HS-5 (cell line): ENCODE measurements at regions not wholly inside any gene's neighbourhood (a gene's known extent, or its start where the extent isn't known, plus 50 kb on each side); places are given as distances from the start of the nearest gene placed in this dataset.
"Not testable (repeated sequence)": the region's sequence is repeated elsewhere in the genome, so short reads cannot be mapped to it uniquely, and the experiment has no call there.

ENCODE experiments used
- DNase-seq: peaks from one replicate; pipeline ENCODE4 v3.0.0-alpha.2; 2012; ENCODE audit warnings: low read depth

- peak; percentile 75 for DNase-seq
These were observed 121.1 kb downstream of the TRIM27 start for GRCh38 chr6:28802417-28803336.

GRCh38 chr6:28803337-28803709, 120.5 kb downstream of the TRIM27 start:
- DNase-seq, result no peak

GRCh38 chr6:28807682-28808280, 116.0 kb downstream of the TRIM27 start:
- DNase-seq, result peak; percentile 58

- no peak for DNase-seq
These were observed 115.4 kb downstream of the TRIM27 start for GRCh38 chr6:28808383-28808782.

- DNase-seq, result no peak
These were observed 113.7 kb downstream of the TRIM27 start for GRCh38 chr6:28809947-28810658.

- DNase-seq, result no peak
These were observed 113.1 kb downstream of the TRIM27 start for GRCh38 chr6:28810659-28811053.

GRCh38 chr6:28811873-28812272, 111.9 kb downstream of the TRIM27 start:
- no peak for DNase-seq

GRCh38 chr6:28812778-28813569, 110.8 kb downstream of the TRIM27 start:
- no peak for DNase-seq

GRCh38 chr6:28814032-28814976, 109.5 kb downstream of the TRIM27 start:
- DNase-seq, result no peak

GRCh38 chr6:28816339-28816908, 107.4 kb downstream of the TRIM27 start:
- DNase-seq, result no peak

- peak; percentile 77 for DNase-seq
These were observed 106.6 kb downstream of the TRIM27 start for GRCh38 chr6:28816909-28817807.

- no peak for DNase-seq
These were observed 106.0 kb downstream of the TRIM27 start for GRCh38 chr6:28817808-28818145.

GRCh38 chr6:28824793-28825731, 98.7 kb downstream of the TRIM27 start:
- DNase-seq, result no peak

GRCh38 chr6:28825732-28826293, 98.0 kb downstream of the TRIM27 start:
- DNase-seq, result no peak

- DNase-seq, result not testable (repeated sequence)
These were observed 92.1 kb downstream of the TRIM27 start for GRCh38 chr6:28831683-28832082.

- DNase-seq, result not testable (repeated sequence)
These were observed 87.1 kb downstream of the TRIM27 start for GRCh38 chr6:28836703-28837102.

GRCh38 chr6:28838289-28838633, 85.5 kb downstream of the TRIM27 start:
- peak; percentile 53 for DNase-seq
